ENCODE measurements at regions not wholly inside any gene's neighbourhood (a gene's known extent, or its start where the extent isn't known, plus 50 kb on each side); places are given as distances from the start of the nearest gene placed in this dataset.

DNA sequence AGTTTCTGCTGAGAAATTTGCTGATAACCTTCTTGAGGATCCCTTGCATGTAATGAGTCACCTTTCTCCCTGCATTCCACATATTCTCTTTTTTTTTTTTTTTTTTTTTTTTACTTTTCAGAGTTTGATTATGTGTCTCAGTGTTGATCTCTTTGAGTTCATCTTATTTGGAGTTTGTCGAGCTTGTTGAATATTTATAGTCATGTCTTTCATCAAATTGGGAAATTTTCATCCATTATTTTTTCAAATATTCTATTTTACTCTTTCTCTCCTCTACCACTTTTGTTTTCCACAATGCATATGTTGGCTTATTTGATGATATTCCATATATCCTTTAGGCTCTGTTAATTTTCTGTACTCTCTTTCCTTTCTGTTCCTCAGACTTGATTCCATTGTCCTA, 136.1 kb downstream of the MAD2L1 start:
- H3K27ac ChIP-seq (ENCODE audit: low read length): no peak overlapping the region
- H3K9ac ChIP-seq (ENCODE audit: low read depth, low read length): no peak overlapping the region
- H3K9me3 ChIP-seq (ENCODE audit: insufficient read depth, low read depth, low read length): no peaks in the 10 kb centered on the region
- H3K4me3 ChIP-seq (ENCODE audit: low read length): no peak overlapping the region
- no peaks in the 10 kb centered on the region for H3K36me3 ChIP-seq (ENCODE audit: insufficient read depth, low read depth, low read length)
- H3K4me1 ChIP-seq (ENCODE audit: insufficient read depth, low read length): no peaks in the 10 kb centered on the region
- H3K27me3 ChIP-seq (ENCODE audit: insufficient read depth, low read length): no peaks in the 10 kb centered on the region

DNA sequence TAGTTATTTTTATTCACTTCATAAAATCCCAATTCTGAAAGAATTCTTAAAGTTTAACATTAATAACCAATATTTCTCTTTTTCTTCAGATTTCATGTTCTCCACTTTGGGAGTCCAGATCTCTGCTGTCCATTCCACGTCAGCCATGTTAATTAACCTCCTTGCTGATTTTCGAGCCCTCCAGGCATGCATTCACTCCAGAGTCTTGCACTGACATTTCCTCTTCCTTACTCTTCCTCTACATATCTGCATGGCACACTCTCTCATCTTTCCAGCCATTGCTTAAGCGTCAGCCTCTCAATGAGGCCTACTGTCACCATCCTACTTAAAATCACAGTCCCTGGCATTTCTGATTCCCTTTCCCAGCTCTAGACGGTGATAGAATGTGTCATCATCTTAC, 144.8 kb downstream of the MAD2L1 start:
- H3K9me3 ChIP-seq (ENCODE audit: insufficient read depth, low read depth, low read length): no peaks in the 10 kb centered on the region
- no peaks in the 10 kb centered on the region for H3K36me3 ChIP-seq (ENCODE audit: insufficient read depth, low read depth, low read length)
- H3K9ac ChIP-seq (ENCODE audit: low read depth, low read length): no peak overlapping the region
- no peak overlapping the region for H3K4me3 ChIP-seq (ENCODE audit: low read length)
- no peaks in the 10 kb centered on the region for H3K4me1 ChIP-seq (ENCODE audit: insufficient read depth, low read length)
- H3K27ac ChIP-seq (ENCODE audit: low read length): no peak overlapping the region
- H3K27me3 ChIP-seq (ENCODE audit: insufficient read depth, low read length): no peaks in the 10 kb centered on the region

DNA sequence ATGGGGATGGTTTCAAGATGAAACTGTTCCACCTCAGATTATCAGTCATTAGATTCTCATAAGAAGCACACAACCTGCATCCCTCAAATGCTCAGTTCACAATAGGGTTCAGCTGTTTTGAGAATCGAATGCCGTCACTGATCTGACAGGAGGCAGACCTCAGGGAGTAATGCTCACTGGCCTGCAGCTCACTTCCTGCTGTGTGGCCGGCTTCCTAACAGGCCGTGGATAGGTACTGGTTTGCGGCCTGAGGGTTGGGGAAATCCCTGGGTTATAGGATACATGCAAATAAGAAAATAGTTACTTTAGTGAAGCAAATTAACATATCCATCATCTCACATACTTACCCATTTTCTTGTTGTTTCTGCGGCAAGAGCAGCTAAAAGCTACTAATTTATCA, 160.4 kb downstream of the MAD2L1 start:
- no peak overlapping the region for H3K9ac ChIP-seq (ENCODE audit: low read depth, low read length)
- H3K4me3 ChIP-seq (ENCODE audit: low read length): no peak overlapping the region
- no peaks in the 10 kb centered on the region for H3K27me3 ChIP-seq (ENCODE audit: insufficient read depth, low read length)
- no peaks in the 10 kb centered on the region for H3K4me1 ChIP-seq (ENCODE audit: insufficient read depth, low read length)
- no peak overlapping the region for H3K27ac ChIP-seq (ENCODE audit: low read length)
- H3K36me3 ChIP-seq (ENCODE audit: insufficient read depth, low read depth, low read length): no peaks in the 10 kb centered on the region
- H3K9me3 ChIP-seq (ENCODE audit: insufficient read depth, low read depth, low read length): no peaks in the 10 kb centered on the region; the same call in 1 of the 2 replicates

DNA sequence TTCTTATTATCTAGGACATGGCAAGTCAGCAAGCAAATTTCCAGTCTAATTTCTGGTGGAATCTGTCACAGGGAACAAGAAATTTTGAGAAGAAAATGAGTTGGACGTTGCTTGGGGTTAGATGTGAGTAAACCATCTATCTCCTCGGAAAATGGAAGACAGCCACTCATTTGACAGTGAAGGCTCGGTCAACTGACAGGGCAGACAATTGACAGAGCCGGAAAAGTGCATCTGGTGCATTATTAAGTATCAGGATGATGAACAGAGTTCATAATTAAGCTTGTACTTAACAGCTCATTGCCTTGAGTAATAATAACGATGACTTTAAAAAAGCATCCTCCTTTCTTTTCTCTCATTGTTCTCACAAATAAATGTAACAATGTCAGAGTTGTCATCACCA, 168.4 kb downstream of the MAD2L1 start:
- Histone ChIP-seq H3K36me3 (ENCODE audit: insufficient read depth, low read depth, low read length) (no peaks in the 10 kb centered on the region), H3K9ac (ENCODE audit: low read depth, low read length) (no peak overlapping the region), H3K4me3 (ENCODE audit: low read length) (no peak overlapping the region), H3K9me3 (ENCODE audit: insufficient read depth, low read depth, low read length) (no peaks in the 10 kb centered on the region), H3K4me1 (ENCODE audit: insufficient read depth, low read length) (no peaks in the 10 kb centered on the region), H3K27ac (ENCODE audit: low read length) (no peak overlapping the region), H3K27me3 (ENCODE audit: insufficient read depth, low read length) (no peaks in the 10 kb centered on the region)

DNA sequence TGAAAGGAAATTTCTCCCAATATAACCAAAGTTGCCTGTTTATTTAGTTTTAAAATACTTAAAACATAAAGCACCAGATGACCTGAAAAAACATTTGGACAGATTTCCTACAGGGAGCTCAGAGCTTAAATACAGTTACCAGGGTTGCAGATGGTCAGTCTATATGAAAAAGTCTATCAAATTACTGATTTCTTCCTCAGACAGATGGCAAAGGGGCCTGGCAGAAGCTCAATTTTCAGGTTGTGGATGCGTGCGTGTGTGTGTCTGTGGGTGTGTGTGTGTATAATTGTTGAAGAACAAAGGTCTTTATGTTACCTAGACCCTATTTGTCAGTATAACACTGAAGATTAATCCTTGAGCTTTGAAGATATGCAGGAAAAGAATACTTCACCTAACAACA, 169.4 kb downstream of the MAD2L1 start:
- H3K36me3 ChIP-seq (ENCODE audit: insufficient read depth, low read depth, low read length): no peaks in the 10 kb centered on the region
- no peaks in the 10 kb centered on the region for H3K27me3 ChIP-seq (ENCODE audit: insufficient read depth, low read length)
- no peaks in the 10 kb centered on the region for H3K9me3 ChIP-seq (ENCODE audit: insufficient read depth, low read depth, low read length)
- no peak overlapping the region for H3K27ac ChIP-seq (ENCODE audit: low read length)
- H3K9ac ChIP-seq (ENCODE audit: low read depth, low read length): no peak overlapping the region
- H3K4me3 ChIP-seq (ENCODE audit: low read length): no peak overlapping the region
- H3K4me1 ChIP-seq (ENCODE audit: insufficient read depth, low read length): no peaks in the 10 kb centered on the region

DNA sequence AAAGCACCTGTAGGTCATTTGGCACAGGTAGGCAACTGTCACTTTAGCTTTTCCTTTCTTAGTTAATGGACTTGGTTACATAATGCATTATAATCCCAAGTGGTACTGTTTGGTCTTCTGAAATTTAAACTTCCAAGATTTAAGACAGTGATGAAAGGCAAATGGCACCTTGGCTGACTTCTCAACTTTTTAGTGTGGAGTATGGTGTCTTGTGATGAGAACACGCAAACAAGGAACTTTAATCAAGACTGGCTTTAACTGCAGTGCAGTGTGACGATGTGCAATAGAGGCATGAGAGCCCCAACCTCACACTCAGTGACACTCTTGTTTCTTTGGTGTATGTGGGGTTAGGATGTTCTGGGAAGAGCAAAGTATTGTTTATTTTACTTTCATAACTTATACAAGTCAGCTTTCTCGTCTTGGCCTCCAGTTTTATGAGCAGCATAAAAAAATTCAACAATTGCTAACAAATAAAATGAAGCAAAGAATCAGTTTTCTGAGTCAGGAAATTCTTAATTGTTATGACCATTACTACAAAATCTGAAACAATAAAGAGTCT, 171.9 kb downstream of the MAD2L1 start:
- Histone ChIP-seq H3K4me3 (ENCODE audit: low read length) (no peak overlapping the region), H3K27me3 (ENCODE audit: insufficient read depth, low read length) (no peaks in the 10 kb centered on the region), H3K4me1 (ENCODE audit: insufficient read depth, low read length) (no peaks in the 10 kb centered on the region), H3K36me3 (ENCODE audit: insufficient read depth, low read depth, low read length) (no peaks in the 10 kb centered on the region), H3K9ac (ENCODE audit: low read depth, low read length) (no peak overlapping the region), H3K27ac (ENCODE audit: low read length) (no peak overlapping the region), H3K9me3 (ENCODE audit: insufficient read depth, low read depth, low read length) (no peaks in the 10 kb centered on the region)

DNA sequence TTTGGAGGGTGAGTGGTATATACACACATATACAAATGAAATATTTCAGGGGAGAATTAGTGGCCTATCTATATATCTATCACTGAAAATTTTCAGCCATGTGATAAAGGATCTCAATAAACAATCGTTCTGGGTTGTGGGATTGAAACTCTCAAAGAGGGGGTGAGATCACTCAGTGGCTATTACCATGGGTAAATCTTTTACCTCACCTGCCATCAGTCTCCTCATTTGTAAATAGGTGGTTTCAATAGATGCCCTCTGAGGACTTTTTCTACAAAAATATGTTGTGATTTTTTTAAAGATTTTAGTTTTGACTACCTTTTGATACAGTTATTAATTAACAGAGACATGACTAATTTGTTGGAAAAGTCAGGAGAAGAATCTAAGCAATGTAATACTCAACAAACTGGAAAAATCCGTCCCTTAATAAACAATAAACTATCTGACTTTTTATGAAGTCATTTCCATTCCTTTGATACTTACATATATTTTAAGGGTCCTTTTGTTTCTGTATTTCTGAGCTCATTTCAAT, 192.8 kb downstream of the MAD2L1 start:
- Histone ChIP-seq H3K36me3 (ENCODE audit: insufficient read depth, low read depth, low read length) (no peaks in the 10 kb centered on the region), H3K27me3 (ENCODE audit: insufficient read depth, low read length) (no peaks in the 10 kb centered on the region), H3K9me3 (ENCODE audit: insufficient read depth, low read depth, low read length) (no peaks in the 10 kb centered on the region), H3K9ac (ENCODE audit: low read depth, low read length) (no peak overlapping the region), H3K27ac (ENCODE audit: low read length) (no peak overlapping the region), H3K4me3 (ENCODE audit: low read length) (no peak overlapping the region), H3K4me1 (ENCODE audit: insufficient read depth, low read length) (no peaks in the 10 kb centered on the region)

DNA sequence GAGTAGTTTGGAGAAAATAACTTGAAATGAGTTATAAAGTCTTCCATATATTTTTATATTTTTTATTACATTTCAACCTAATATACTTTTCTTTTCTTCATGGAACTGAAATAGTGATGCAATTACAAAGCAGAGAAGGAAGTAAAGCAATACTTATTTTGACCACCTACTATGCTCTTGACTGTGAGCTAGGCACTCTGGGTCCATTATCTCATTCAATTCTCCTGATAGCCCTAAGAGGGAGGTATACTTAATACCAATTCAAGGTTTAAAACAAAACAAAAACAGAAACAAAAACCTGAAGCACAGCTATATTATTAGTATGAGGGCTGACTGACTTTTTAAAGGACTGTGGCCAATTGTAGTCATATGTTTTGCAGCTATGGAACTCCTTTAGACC, 193.5 kb downstream of the MAD2L1 start:
- Histone ChIP-seq H3K9ac (ENCODE audit: low read depth, low read length) (no peak overlapping the region), H3K4me3 (ENCODE audit: low read length) (no peak overlapping the region), H3K27me3 (ENCODE audit: insufficient read depth, low read length) (no peaks in the 10 kb centered on the region), H3K9me3 (ENCODE audit: insufficient read depth, low read depth, low read length) (no peaks in the 10 kb centered on the region), H3K27ac (ENCODE audit: low read length) (no peak overlapping the region), H3K4me1 (ENCODE audit: insufficient read depth, low read length) (no peaks in the 10 kb centered on the region), H3K36me3 (ENCODE audit: insufficient read depth, low read depth, low read length) (no peaks in the 10 kb centered on the region)

DNA sequence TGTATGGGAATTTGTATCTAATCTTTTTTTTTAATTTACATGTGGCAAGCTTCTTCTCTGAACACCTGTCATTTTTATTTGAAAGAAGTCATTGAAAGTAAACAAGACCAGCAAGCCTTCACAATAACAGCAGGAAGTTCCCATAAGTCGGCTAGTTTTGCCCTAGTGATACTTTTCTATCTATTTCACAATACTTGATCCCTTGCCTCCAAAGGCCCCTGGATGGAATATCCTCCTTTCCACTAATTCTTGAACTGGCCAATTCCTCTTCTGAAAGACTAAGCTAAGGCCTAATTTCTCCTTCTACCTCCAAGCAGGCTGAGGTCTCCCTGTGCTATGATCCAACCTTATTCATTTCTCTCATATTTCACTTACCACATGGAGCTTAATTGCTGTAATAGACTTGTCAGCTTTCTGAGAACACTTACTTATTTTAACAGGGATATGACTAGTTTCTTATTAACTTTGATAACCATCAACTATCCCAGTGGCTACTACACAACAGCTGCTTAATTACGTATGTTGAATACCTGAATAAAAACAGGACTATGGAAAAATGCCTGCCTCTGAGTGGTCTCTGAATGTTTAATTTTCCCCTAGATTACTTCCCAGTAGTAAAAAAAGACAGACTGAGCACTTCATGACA, 194.2 kb downstream of the MAD2L1 start:
- Histone ChIP-seq H3K4me1 (ENCODE audit: insufficient read depth, low read length) (no peaks in the 10 kb centered on the region), H3K27ac (ENCODE audit: low read length) (no peak overlapping the region), H3K4me3 (ENCODE audit: low read length) (no peak overlapping the region)

DNA sequence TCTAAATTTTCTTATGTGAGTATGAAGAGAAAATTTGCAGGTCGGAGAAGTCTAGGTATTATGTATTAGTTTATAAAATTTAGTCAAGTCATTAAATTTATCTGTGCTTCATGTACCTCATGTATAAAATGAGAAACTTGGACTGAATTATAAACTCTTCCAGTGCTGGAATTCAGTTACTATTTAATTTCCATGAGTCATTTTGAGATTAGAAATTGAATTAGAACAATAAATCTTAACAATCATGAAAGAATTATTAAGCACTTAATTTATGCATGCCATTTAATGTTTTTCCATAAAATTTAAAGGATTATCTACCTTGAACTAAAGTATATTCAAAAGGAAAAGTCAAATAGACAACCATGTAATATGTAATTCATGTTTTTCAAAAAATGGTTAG, 195.8 kb downstream of the MAD2L1 start:
- Histone ChIP-seq H3K27me3 (ENCODE audit: insufficient read depth, low read length) (no peaks in the 10 kb centered on the region), H3K27ac (ENCODE audit: low read length) (no peak overlapping the region), H3K9ac (ENCODE audit: low read depth, low read length) (no peak overlapping the region), H3K36me3 (ENCODE audit: insufficient read depth, low read depth, low read length) (no peaks in the 10 kb centered on the region), H3K4me3 (ENCODE audit: low read length) (no peak overlapping the region), H3K9me3 (ENCODE audit: insufficient read depth, low read depth, low read length) (no peaks in the 10 kb centered on the region), H3K4me1 (ENCODE audit: insufficient read depth, low read length) (no peaks in the 10 kb centered on the region)

More for the DNA sequence above, 194.2 kb downstream of the MAD2L1 start:
- Histone ChIP-seq H3K9me3 (ENCODE audit: insufficient read depth, low read depth, low read length) (no peaks in the 10 kb centered on the region), H3K9ac (ENCODE audit: low read depth, low read length) (no peak overlapping the region), H3K36me3 (ENCODE audit: insufficient read depth, low read depth, low read length) (no peaks in the 10 kb centered on the region), H3K27me3 (ENCODE audit: insufficient read depth, low read length) (no peaks in the 10 kb centered on the region)

DNA sequence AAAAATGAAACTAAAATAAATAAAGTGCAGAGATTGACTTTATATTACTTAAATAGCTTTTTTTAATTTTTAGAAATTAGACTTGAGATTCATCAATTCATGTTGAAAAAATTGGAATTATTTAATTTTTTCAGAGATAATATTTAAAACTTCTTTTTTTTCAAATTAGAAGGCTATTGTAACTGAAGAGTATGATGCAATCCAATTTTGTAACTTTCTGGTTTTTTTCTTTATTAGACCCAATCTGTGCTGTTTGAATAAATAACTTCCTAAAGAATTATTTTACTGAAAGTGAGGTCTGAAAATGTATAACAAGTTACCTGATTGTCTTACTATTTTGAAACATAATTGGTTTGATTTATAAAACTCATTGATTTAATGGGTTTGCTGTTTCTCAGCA, 200.9 kb downstream of the MAD2L1 start:
- no peaks in the 10 kb centered on the region for H3K36me3 ChIP-seq (ENCODE audit: insufficient read depth, low read depth, low read length)
- no peaks in the 10 kb centered on the region for H3K27me3 ChIP-seq (ENCODE audit: insufficient read depth, low read length)
- H3K4me3 ChIP-seq (ENCODE audit: low read length): no peak overlapping the region
- no peak overlapping the region for H3K27ac ChIP-seq (ENCODE audit: low read length)
- H3K9ac ChIP-seq (ENCODE audit: low read depth, low read length): no peak overlapping the region
- H3K4me1 ChIP-seq (ENCODE audit: insufficient read depth, low read length): no peaks in the 10 kb centered on the region
- H3K9me3 ChIP-seq (ENCODE audit: insufficient read depth, low read depth, low read length): no peaks in the 10 kb centered on the region

DNA sequence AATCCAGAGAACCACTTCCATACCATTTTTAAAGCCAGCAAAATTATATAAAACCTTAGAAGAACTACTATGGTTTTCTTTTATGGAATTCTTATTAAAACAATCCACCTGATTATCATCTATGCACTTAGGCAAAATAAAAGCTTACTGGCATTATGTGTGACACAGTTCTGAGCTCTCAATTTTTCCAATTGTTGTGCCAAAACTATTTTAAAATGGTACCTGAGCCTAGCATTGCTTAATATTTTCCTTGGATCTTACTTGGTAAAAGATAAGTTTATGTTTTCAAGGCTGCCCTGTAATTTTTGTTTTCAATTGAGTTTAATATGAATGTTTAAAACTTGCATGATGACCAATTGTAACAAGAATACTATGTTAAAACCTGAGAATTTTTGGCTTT, 201.3 kb downstream of the MAD2L1 start:
- Histone ChIP-seq H3K27ac (ENCODE audit: low read length) (no peak overlapping the region), H3K4me1 (ENCODE audit: insufficient read depth, low read length) (no peaks in the 10 kb centered on the region), H3K9ac (ENCODE audit: low read depth, low read length) (no peak overlapping the region), H3K27me3 (ENCODE audit: insufficient read depth, low read length) (no peaks in the 10 kb centered on the region), H3K36me3 (ENCODE audit: insufficient read depth, low read depth, low read length) (no peaks in the 10 kb centered on the region), H3K9me3 (ENCODE audit: insufficient read depth, low read depth, low read length) (no peaks in the 10 kb centered on the region), H3K4me3 (ENCODE audit: low read length) (no peak overlapping the region)

Measured in iPS-20b (cell line).